Naive thymus-derived CD8-positive, alpha-beta T cell (primary cell): ENCODE measurements at regions not wholly inside any gene's neighbourhood (a gene's known extent, or its start where the extent isn't known, plus 50 kb on each side); places are given as distances from the start of the nearest gene placed in this dataset.
"Not testable (repeated sequence)": the region's sequence is repeated elsewhere in the genome, so short reads cannot be mapped to it uniquely, and the experiment has no call there.

Experiments used
- ATAC-seq, 2 donors: fragments of 150-1000 bp; cut with Tn5 transposase in 1 of 2; sonication (Bioruptor Pico), chemical (Tn5 transposase) in 1 of 2; 1 replicate in 1 of 2; 2 replicates in 1 of 2; pipeline ENCODE4 v1.10.0; 2021; ENCODE audit warnings: mild to moderate bottlenecking in 2 of 2, moderate library complexity in 2 of 2
- POLR2A ChIA-PET: fragments of 350-600 bp; sonication (Branson Sonifier 250); formaldehyde crosslinking; loops from one replicate; lab custom pipeline; 2021; ENCODE audit warnings: antibody characterized with exemption; lab: Charles Lee
- DNase-seq, 10 donors: peaks; one replicate each; pipeline versions ENCODE4 v3.0.0 to v3.0.0-alpha.2; 2020 to 2022
- H3K27ac Mint-ChIP-seq, 10 donors: one replicate each; pipeline ENCODE4 v1.8.0; 2020 to 2022; ENCODE audit warnings: mild to moderate bottlenecking in 10 of 10, mixed read lengths in 10 of 10, moderate library complexity in 4 of 10, inconsistent platforms in 1 of 10
- H3K27me3 Mint-ChIP-seq, 5 donors: one replicate each; pipeline ENCODE4 v1.8.0; 2021 to 2022; ENCODE audit warnings: mixed read lengths in 5 of 5
- H3K36me3 Mint-ChIP-seq, 3 donors: one replicate each; pipeline ENCODE4 v1.8.0; 2020 to 2022; ENCODE audit warnings: mixed read lengths in 3 of 3, mild to moderate bottlenecking in 2 of 3, inconsistent platforms in 1 of 3
- H3K4me1 Mint-ChIP-seq, 4 donors: one replicate each; pipeline ENCODE4 v1.8.0; 2021 to 2022; ENCODE audit warnings: mixed read lengths in 4 of 4
- H3K4me3 Mint-ChIP-seq, 10 donors: one replicate each; pipeline ENCODE4 v1.8.0; 2020 to 2022; ENCODE audit warnings: mild to moderate bottlenecking in 10 of 10, mixed read lengths in 10 of 10, moderate library complexity in 6 of 10, inconsistent platforms in 1 of 10
- H3K9me3 Mint-ChIP-seq, 9 donors: one replicate each; pipeline ENCODE4 v1.8.0; 2020 to 2022; ENCODE audit warnings: mixed read lengths in 9 of 9, mild to moderate bottlenecking in 3 of 9, inconsistent platforms in 1 of 9, moderate library complexity in 1 of 9

- DNase-seq (no peak), ATAC-seq (no peak)
- Mint-ChIP-seq H3K4me3 (no peak overlapping the region), H3K27ac (no peak overlapping the region), H3K9me3 (no peaks in the 10 kb centered on the region), H3K36me3 (no peaks in the 10 kb centered on the region), H3K4me1 (no peaks in the 10 kb centered on the region), H3K27me3 (peaks cover 0 to 12% (median 7%) of the 10 kb centered on the region in 5 donors)
- POLR2A ChIA-PET: no interaction called here
Measured at GRCh38 chr1:99535470-99536164, 110.3 kb upstream of the PALMD start.

- peaks cover 0 to 22% (median 2%) of the 10 kb centered on the region in 5 donors for H3K27me3 Mint-ChIP-seq
- no peaks in the 10 kb centered on the region for H3K9me3 Mint-ChIP-seq
- POLR2A ChIA-PET: no interaction called here
- no peaks in the 10 kb centered on the region for H3K36me3 Mint-ChIP-seq
- ATAC-seq: no peak
- no peak overlapping the region for H3K27ac Mint-ChIP-seq
- no peaks in the 10 kb centered on the region for H3K4me1 Mint-ChIP-seq
- no peak for DNase-seq
- H3K4me3 Mint-ChIP-seq: no peak overlapping the region
Measured at GRCh38 chr1:99537886-99538617, 107.9 kb upstream of the PALMD start.

- H3K36me3 Mint-ChIP-seq: no peaks in the 10 kb centered on the region
- H3K4me1 Mint-ChIP-seq: no peaks in the 10 kb centered on the region
- no peak for DNase-seq
- ATAC-seq: no peak
- no peak overlapping the region for H3K4me3 Mint-ChIP-seq
- no peaks in the 10 kb centered on the region for H3K9me3 Mint-ChIP-seq
- POLR2A ChIA-PET: no interaction called here
- peaks cover 0 to 22% (median 2%) of the 10 kb centered on the region in 5 donors for H3K27me3 Mint-ChIP-seq
- H3K27ac Mint-ChIP-seq: no peak overlapping the region
Measured at GRCh38 chr1:99538618-99538956, 107.3 kb upstream of the PALMD start.

- Mint-ChIP-seq H3K4me1 (no peaks in the 10 kb centered on the region), H3K9me3 (no peaks in the 10 kb centered on the region), H3K27me3 (peaks cover 0 to 22% (median 2%) of the 10 kb centered on the region in 5 donors), H3K4me3 (no peak overlapping the region), H3K36me3 (no peaks in the 10 kb centered on the region), H3K27ac (no peak overlapping the region)
- ATAC-seq: no peak
- POLR2A ChIA-PET: no interaction called here
- DNase-seq: no peak
Measured at GRCh38 chr1:99539131-99539530, 106.8 kb upstream of the PALMD start.

GRCh38 chr1:99540744-99541143 is 105.2 kb upstream of the PALMD start:
- H3K36me3 Mint-ChIP-seq: no peaks in the 10 kb centered on the region
- peaks cover 0 to 12% (median 2%) of the 10 kb centered on the region in 5 donors for H3K27me3 Mint-ChIP-seq
- POLR2A ChIA-PET: no interaction called here
- H3K27ac Mint-ChIP-seq: no peak overlapping the region
- no peak overlapping the region for H3K4me3 Mint-ChIP-seq
- H3K4me1 Mint-ChIP-seq: no peaks in the 10 kb centered on the region
- H3K9me3 Mint-ChIP-seq: no peaks in the 10 kb centered on the region
- DNase-seq: no peak
- ATAC-seq: no peak

GRCh38 chr1:99544328-99544727 is 101.6 kb upstream of the PALMD start:
- no peaks in the 10 kb centered on the region for H3K4me1 Mint-ChIP-seq
- ATAC-seq (no peak), DNase-seq (no peak)
- H3K9me3 Mint-ChIP-seq: no peaks in the 10 kb centered on the region
- H3K4me3 Mint-ChIP-seq: no peak overlapping the region
- no peaks in the 10 kb centered on the region for H3K36me3 Mint-ChIP-seq
- peak overlapping the region in 1 of 10 donors; percentile 10 for H3K27ac Mint-ChIP-seq
- H3K27me3 Mint-ChIP-seq: peaks cover 0 to 11% (median 2%) of the 10 kb centered on the region in 5 donors
- POLR2A ChIA-PET: no interaction called here

GRCh38 chr1:99546432-99547416 is 99.2 kb upstream of the PALMD start:
- H3K36me3 Mint-ChIP-seq: no peaks in the 10 kb centered on the region
- no peak overlapping the region for H3K4me3 Mint-ChIP-seq
- POLR2A ChIA-PET: no interaction called here
- H3K27ac Mint-ChIP-seq: no peak overlapping the region
- DNase-seq: no peak
- H3K4me1 Mint-ChIP-seq: no peaks in the 10 kb centered on the region
- ATAC-seq: no peak
- H3K27me3 Mint-ChIP-seq: peaks cover 4 to 28% (median 10%) of the 10 kb centered on the region in 5 donors
- H3K9me3 Mint-ChIP-seq: no peaks in the 10 kb centered on the region

- Mint-ChIP-seq H3K4me3 (no peak overlapping the region), H3K27me3 (peaks cover 4 to 28% (median 12%) of the 10 kb centered on the region in 5 donors), H3K27ac (no peak overlapping the region), H3K36me3 (no peaks in the 10 kb centered on the region), H3K4me1 (no peaks in the 10 kb centered on the region), H3K9me3 (no peaks in the 10 kb centered on the region)
- DNase-seq (no peak), ATAC-seq (no peak)
- POLR2A ChIA-PET: no interaction called here
Measured at GRCh38 chr1:99548943-99549605, 96.8 kb upstream of the PALMD start.

GRCh38 chr1:99550198-99550597 is 95.7 kb upstream of the PALMD start:
- H3K36me3 Mint-ChIP-seq: no peaks in the 10 kb centered on the region
- H3K27me3 Mint-ChIP-seq: peaks cover 4 to 35% (median 10%) of the 10 kb centered on the region in 5 donors

GRCh38 chr1:99551812-99552614 is 93.9 kb upstream of the PALMD start:
- Mint-ChIP-seq H3K4me3 (no peak overlapping the region), H3K4me1 (no peaks in the 10 kb centered on the region), H3K36me3 (no peaks in the 10 kb centered on the region), H3K27me3 (peaks cover 4 to 38% (median 10%) of the 10 kb centered on the region in 5 donors), H3K27ac (no peak overlapping the region), H3K9me3 (peaks cover 0 to 7% (median 0%) of the 10 kb centered on the region in 9 donors)
- POLR2A ChIA-PET: no interaction called here
- DNase-seq (no peak), ATAC-seq (no peak)

More at GRCh38 chr1:99550198-99550597, 95.7 kb upstream of the PALMD start:
- POLR2A ChIA-PET: no interaction called here
- Mint-ChIP-seq H3K4me1 (no peaks in the 10 kb centered on the region), H3K9me3 (peaks cover 0 to 7% (median 0%) of the 10 kb centered on the region in 9 donors), H3K27ac (no peak overlapping the region), H3K4me3 (no peak overlapping the region)
- no peak for DNase-seq
- no peak for ATAC-seq

- Mint-ChIP-seq H3K4me1 (no peaks in the 10 kb centered on the region), H3K9me3 (peaks cover 0 to 7% (median 0%) of the 10 kb centered on the region in 9 donors), H3K4me3 (no peak overlapping the region), H3K27ac (no peak overlapping the region), H3K36me3 (no peaks in the 10 kb centered on the region), H3K27me3 (peaks cover 4 to 43% (median 10%) of the 10 kb centered on the region in 5 donors)
- no peak for DNase-seq
- POLR2A ChIA-PET: no interaction called here
- ATAC-seq: no peak
Measured at GRCh38 chr1:99553301-99553700, 92.6 kb upstream of the PALMD start.

GRCh38 chr1:99553819-99554218 is 92.1 kb upstream of the PALMD start:
- ATAC-seq, POLR2A ChIA-PET: not testable (repeated sequence)

More at GRCh38 chr1:99553819-99554218, 92.1 kb upstream of the PALMD start:
- not testable (repeated sequence) for H3K9me3 Mint-ChIP-seq, H3K4me3 Mint-ChIP-seq, H3K27ac Mint-ChIP-seq, H3K36me3 Mint-ChIP-seq, H3K4me1 Mint-ChIP-seq, DNase-seq
- H3K27me3 Mint-ChIP-seq: peaks cover 4 to 43% (median 10%) of the 10 kb centered on the region in 5 donors
